Transverse colon (tissue), 4 donors: ENCODE measurements at regions not wholly inside any gene's neighbourhood (a gene's known extent, or its start where the extent isn't known, plus 50 kb on each side); places are given as distances from the start of the nearest gene placed in this dataset.
"Not testable (repeated sequence)": the region's sequence is repeated elsewhere in the genome, so short reads cannot be mapped to it uniquely, and the experiment has no call there.

Experiments
- DNase-seq: peaks from one replicate; pipeline ENCODE4 v3.0.0-alpha.2; 2019
- H3K27ac ChIP-seq, 4 donors: fragments of 200-600 bp; sonication (generic); 2 replicates each; pipeline ENCODE4 v1.5.1; 2016 to 2018; ENCODE audit warnings: inconsistent platforms in 4 of 4
- H3K27me3 ChIP-seq: fragments of 200-600 bp; sonication (generic); 2 replicates; pipeline ENCODE4 v1.5.1; 2017; ENCODE audit warnings: inconsistent platforms
- H3K36me3 ChIP-seq, 4 donors: fragments of 200-600 bp; sonication (generic); 2 replicates each; pipeline ENCODE4 v1.5.1; 2017 to 2019; ENCODE audit warnings: inconsistent platforms in 4 of 4
- H3K4me1 ChIP-seq, 4 donors: fragments of 200-600 bp; sonication (generic); 2 replicates each; pipeline ENCODE4 v1.5.1; 2017 to 2020; ENCODE audit warnings: inconsistent platforms in 4 of 4
- H3K4me3 ChIP-seq, 4 donors: fragments of 200-600 bp; sonication (generic); 1 replicate in 1 of 4; 2 replicates in 3 of 4; pipeline versions ENCODE4 v1.5.1 to v1.6.1; 2017 to 2019; ENCODE audit warnings: inconsistent platforms in 4 of 4
- H3K9me3 ChIP-seq, 2 donors: fragments of 200-600 bp; sonication (generic); 2 replicates each; pipeline ENCODE4 v1.5.1; 2017 to 2019; ENCODE audit warnings: inconsistent platforms in 2 of 2
- CTCF ChIP-seq, 5 experiments: fragments of 200-600 bp in 3 of 5; fragments of 450-650 bp in 2 of 5; sonication (generic) in 3 of 5; IDR thresholded peaks; 1 replicate in 2 of 5; 2 replicates in 3 of 5; pipeline ENCODE4 v1.5.1; 2016 to 2017; ENCODE audit warnings: antibody characterized with exemption in 5 of 5, inconsistent platforms in 3 of 5, mild to moderate bottlenecking in 2 of 5, moderate library complexity in 1 of 5
- EP300 ChIP-seq: sonication (generic); formaldehyde crosslinking; IDR thresholded peaks from one replicate; pipeline ENCODE4 v1.6.1; 2017; ENCODE audit warnings: antibody characterized with exemption, low read depth
- POLR2A ChIP-seq: fragments of 450-650 bp; IDR thresholded peaks from one replicate; pipeline ENCODE4 v1.6.1; 2016; ENCODE audit warnings: antibody characterized with exemption, mild to moderate bottlenecking, moderate library complexity
- POLR2AphosphoS5 ChIP-seq, 3 donors: sonication (generic); formaldehyde crosslinking; IDR thresholded peaks; one replicate each; pipeline ENCODE4 v1.6.1; 2016; ENCODE audit warnings: antibody characterized with exemption in 3 of 3
- WGBS, 2 donors: methylation state at CpG; one replicate each; pipeline ENCODE4 v1.1.5; 2018; ENCODE audit warnings: low coverage in 1 of 2; 5-methylcytosine and 5-hydroxymethylcytosine counted together
- in situ Hi-C, 4 donors: fragments of 200-750 bp; cut with MboI; loops; one replicate each; pipeline versions ENCODE4 v1.15.0 to v1.15.1; 2017; ENCODE audit warnings: low sequenced_read_pairs in 3 of 4, low pct_ligation_motif_present in 1 of 4, low pct_unique_long_range_greater_than_20kb in 1 of 4
- intact Hi-C: fragments of 100-400 bp; cut with DNase I; formaldehyde crosslinking; loops from one replicate; pipeline ENCODE4 v1.15.1; 2023; ENCODE audit warnings: low total_unique reads

DNA sequence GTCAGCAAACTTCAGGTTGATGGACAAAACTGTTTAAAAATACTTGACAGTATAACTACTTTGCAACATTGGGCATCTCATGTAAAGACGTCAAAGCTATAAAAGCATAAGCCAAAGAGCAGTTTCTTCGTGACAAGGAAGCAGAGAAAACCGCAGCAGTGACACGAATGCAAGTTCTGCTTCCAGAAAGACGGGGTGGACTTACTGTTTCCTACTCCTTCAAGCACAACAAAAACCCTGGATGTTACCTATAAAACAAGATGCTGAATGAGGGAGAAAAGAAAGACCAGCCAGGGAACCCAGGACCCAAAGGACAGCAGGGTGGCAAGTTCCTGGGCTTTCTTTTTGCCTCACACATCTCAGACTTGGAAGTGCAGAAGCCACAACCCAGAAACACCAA lies 98.0 kb downstream of the DLL1 start:
- Histone ChIP-seq H3K9me3 (peaks cover 16 to 18% of the 10 kb centered on the region in 2 donors), H3K4me1 (no peaks in the 10 kb centered on the region), H3K27me3 (peaks cover 10% of the 10 kb centered on the region), H3K27ac (no peak overlapping the region), H3K36me3 (no peaks in the 10 kb centered on the region), H3K4me3 (no peak overlapping the region)
- WGBS, 2 donors = 81 to 89% methylated on average over 5 of the region's 5 CpGs
- TF ChIP-seq POLR2AphosphoS5 (IDR thresholded peaks at IDR 0.05) = no peak
- no peak for TF ChIP-seq CTCF (IDR thresholded peaks at IDR 0.05)
- no peak for TF ChIP-seq POLR2A
- TF ChIP-seq EP300 = no peak
- intact Hi-C loops (no loop called here), in situ Hi-C loops (no loop called here)
- no peak for DNase-seq

- H3K27ac ChIP-seq, H3K4me1 ChIP-seq, H3K27me3 ChIP-seq, intact Hi-C loops, in situ Hi-C loops, DNase-seq, H3K4me3 ChIP-seq, H3K36me3 ChIP-seq: not testable (repeated sequence)
- H3K9me3 ChIP-seq = peaks cover 16 to 18% of the 10 kb centered on the region in 2 donors
- 68% methylated on average over 8 of the region's 8 CpGs; no CpG with 5 or more reads in 1 of the 2 donors for WGBS, 2 donors
These were observed 98.8 kb downstream of the DLL1 start for GRCh38 chr6:170192101-170192500.

- intact Hi-C loops = no loop called here
- 88 to 92% methylated on average over 2 to 5 of the region's 5 CpGs for WGBS, 2 donors
- Histone ChIP-seq H3K27ac (no peak overlapping the region), H3K4me1 (no peaks in the 10 kb centered on the region), H3K9me3 (peaks cover 5% of the 10 kb centered on the region in 2 donors), H3K27me3 (no peaks in the 10 kb centered on the region), H3K36me3 (no peaks in the 10 kb centered on the region), H3K4me3 (no peak overlapping the region)
- no peak for DNase-seq
- TF ChIP-seq POLR2AphosphoS5 (IDR thresholded peaks at IDR 0.05) (no peak), CTCF (IDR thresholded peaks at IDR 0.05) (no peak), EP300 (no peak), POLR2A (no peak)
- in situ Hi-C loops = no loop called here
These were observed 100.8 kb downstream of the DLL1 start for GRCh38 chr6:170190046-170190445.

GRCh38 chr6:170189236-170189635 lies 101.6 kb downstream of the DLL1 start:
- Histone ChIP-seq H3K36me3 (no peaks in the 10 kb centered on the region), H3K27me3 (no peaks in the 10 kb centered on the region), H3K27ac (no peak overlapping the region), H3K4me3 (no peak overlapping the region), H3K9me3 (peaks cover 0 to under 1% of the 10 kb centered on the region in 2 donors), H3K4me1 (no peaks in the 10 kb centered on the region)
- no peak for DNase-seq
- 76% methylated on average over 12 of the region's 12 CpGs; no CpG with 5 or more reads in 1 of the 2 donors for WGBS, 2 donors
- in situ Hi-C loops = no loop called here
- TF ChIP-seq CTCF (IDR thresholded peaks at IDR 0.05) (no peak), POLR2AphosphoS5 (IDR thresholded peaks at IDR 0.05) (no peak), POLR2A (no peak), EP300 (no peak)
- intact Hi-C loops = no loop called here

DNA sequence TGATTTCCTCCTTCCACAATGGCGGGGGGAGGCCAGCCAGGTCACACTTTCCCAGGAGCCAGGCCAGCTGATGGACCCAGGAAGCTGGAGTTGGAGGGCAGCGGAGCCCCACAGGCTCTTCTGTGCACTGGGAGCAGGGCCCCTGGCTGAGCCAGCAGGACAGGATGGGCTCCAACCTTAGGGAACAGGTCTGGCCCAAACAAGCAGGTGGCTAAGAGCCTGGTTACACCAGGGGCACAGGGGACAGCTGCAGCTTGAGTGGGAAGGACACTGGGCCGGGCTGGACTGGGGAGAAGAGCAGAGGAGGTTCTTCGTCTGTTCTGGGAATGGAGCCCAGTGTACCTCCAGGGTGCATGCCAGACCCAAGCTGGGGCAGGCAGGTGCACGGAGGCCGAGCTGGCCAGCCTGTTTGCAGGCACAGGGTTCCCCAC lies 102.3 kb downstream of the DLL1 start:
- Histone ChIP-seq H3K4me1 (no peaks in the 10 kb centered on the region), H3K27ac (no peak overlapping the region), H3K36me3 (no peaks in the 10 kb centered on the region), H3K4me3 (no peak overlapping the region), H3K27me3 (no peaks in the 10 kb centered on the region), H3K9me3 (no peaks in the 10 kb centered on the region)
- in situ Hi-C loops = no loop called here
- TF ChIP-seq CTCF (IDR thresholded peaks at IDR 0.05) (no peak), EP300 (no peak), POLR2AphosphoS5 (IDR thresholded peaks at IDR 0.05) (no peak), POLR2A (no peak)
- intact Hi-C loops = no loop called here
- 65% methylated on average over 6 of the region's 6 CpGs; no CpG with 5 or more reads in 1 of the 2 donors for WGBS, 2 donors
- no peak for DNase-seq
